Breast epithelium (tissue), 3 donors: ENCODE measurements at regions not wholly inside any gene's neighbourhood (a gene's known extent, or its start where the extent isn't known, plus 50 kb on each side); places are given as distances from the start of the nearest gene placed in this dataset.

Experiments
- CTCF ChIP-seq, 3 donors: fragments of 450-650 bp; IDR thresholded peaks; one replicate each; pipeline ENCODE4 v1.5.1; 2016 to 2017; ENCODE audit warnings: antibody characterized with exemption in 3 of 3, mild to moderate bottlenecking in 3 of 3, moderate library complexity in 3 of 3
- POLR2AphosphoS5 ChIP-seq, 3 donors: sonication (generic); formaldehyde crosslinking; IDR thresholded peaks; one replicate each; pipeline ENCODE4 v1.6.1; 2017; ENCODE audit warnings: antibody characterized with exemption in 3 of 3

GRCh38 chr21:17088500-17088899, 424.3 kb upstream of the CXADR start:
- TF ChIP-seq CTCF (IDR thresholded peaks at IDR 0.05) (no peak), POLR2AphosphoS5 (IDR thresholded peaks at IDR 0.05) (no peak)
